ENCODE measurements at regions not wholly inside any gene's neighbourhood (a gene's known extent, or its start where the extent isn't known, plus 50 kb on each side); places are given as distances from the start of the nearest gene placed in this dataset.

DNA sequence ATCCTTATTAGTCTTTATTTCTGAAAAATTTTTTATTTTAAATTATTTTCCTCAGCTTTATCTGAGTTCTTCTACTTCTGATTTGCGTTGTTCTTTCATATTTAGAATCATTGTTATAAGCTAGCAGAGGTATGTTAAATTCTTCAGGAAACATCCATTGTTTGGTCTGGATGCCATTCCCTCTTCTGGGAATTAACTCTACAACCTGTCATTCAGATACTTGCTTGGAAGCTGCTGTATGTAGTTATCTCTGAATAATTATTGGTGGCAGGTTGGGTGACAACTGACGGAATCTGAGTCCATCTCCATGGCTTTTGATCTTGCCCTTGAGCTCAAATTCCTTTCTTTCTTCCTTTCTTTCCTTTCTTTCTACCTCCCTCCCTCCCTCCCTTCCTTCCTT is 61.9 kb downstream of the DDIT4L start:
- H3K4me1 ChIP-seq (ENCODE audit: insufficient read depth, low read length, severe bottlenecking) = no peaks in the 10 kb centered on the region
- H3K4me3 ChIP-seq (ENCODE audit: low read depth, low read length, poor library complexity, severe bottlenecking) = no peak overlapping the region
- TF ChIP-seq EZH2 (IDR thresholded peaks at IDR 0.05; ENCODE audit: borderline replicate concordance, low read length) = no peak
- TF ChIP-seq, protein P1, sequence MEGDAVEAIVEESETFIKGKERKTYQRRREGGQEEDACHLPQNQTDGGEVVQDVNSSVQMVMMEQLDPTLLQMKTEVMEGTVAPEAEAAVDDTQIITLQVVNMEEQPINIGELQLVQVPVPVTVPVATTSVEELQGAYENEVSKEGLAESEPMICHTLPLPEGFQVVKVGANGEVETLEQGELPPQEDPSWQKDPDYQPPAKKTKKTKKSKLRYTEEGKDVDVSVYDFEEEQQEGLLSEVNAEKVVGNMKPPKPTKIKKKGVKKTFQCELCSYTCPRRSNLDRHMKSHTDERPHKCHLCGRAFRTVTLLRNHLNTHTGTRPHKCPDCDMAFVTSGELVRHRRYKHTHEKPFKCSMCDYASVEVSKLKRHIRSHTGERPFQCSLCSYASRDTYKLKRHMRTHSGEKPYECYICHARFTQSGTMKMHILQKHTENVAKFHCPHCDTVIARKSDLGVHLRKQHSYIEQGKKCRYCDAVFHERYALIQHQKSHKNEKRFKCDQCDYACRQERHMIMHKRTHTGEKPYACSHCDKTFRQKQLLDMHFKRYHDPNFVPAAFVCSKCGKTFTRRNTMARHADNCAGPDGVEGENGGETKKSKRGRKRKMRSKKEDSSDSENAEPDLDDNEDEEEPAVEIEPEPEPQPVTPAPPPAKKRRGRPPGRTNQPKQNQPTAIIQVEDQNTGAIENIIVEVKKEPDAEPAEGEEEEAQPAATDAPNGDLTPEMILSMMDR (IDR thresholded peaks at IDR 0.05; ENCODE audit: low read length) = no peak
- H4K20me1 ChIP-seq (ENCODE audit: insufficient read depth, low read length) = no peaks in the 10 kb centered on the region
- H2AFZ ChIP-seq (ENCODE audit: low read length) = no peak overlapping the region
- H3K4me2 ChIP-seq (ENCODE audit: low read length) = no peak overlapping the region
- no peaks in the 10 kb centered on the region for H3F3A ChIP-seq (ENCODE audit: insufficient read depth, low read length)
- H3K36me3 ChIP-seq (ENCODE audit: insufficient read depth, low read length) = no peaks in the 10 kb centered on the region
- no peaks in the 10 kb centered on the region for H3K9me3 ChIP-seq (ENCODE audit: low read length)
- no peak overlapping the region for H3K27ac ChIP-seq (ENCODE audit: low read depth, low read length, poor library complexity, severe bottlenecking)
- no peaks in the 10 kb centered on the region for H3K27me3 ChIP-seq (ENCODE audit: insufficient read depth, low read length)
- H3K9me2 ChIP-seq (ENCODE audit: low read depth, low read length) = no peaks in the 10 kb centered on the region
- H3K9ac ChIP-seq (ENCODE audit: low read length) = no peak overlapping the region
- no peaks in the 10 kb centered on the region for H3K79me2 ChIP-seq (ENCODE audit: insufficient read depth, low read length)

DNA sequence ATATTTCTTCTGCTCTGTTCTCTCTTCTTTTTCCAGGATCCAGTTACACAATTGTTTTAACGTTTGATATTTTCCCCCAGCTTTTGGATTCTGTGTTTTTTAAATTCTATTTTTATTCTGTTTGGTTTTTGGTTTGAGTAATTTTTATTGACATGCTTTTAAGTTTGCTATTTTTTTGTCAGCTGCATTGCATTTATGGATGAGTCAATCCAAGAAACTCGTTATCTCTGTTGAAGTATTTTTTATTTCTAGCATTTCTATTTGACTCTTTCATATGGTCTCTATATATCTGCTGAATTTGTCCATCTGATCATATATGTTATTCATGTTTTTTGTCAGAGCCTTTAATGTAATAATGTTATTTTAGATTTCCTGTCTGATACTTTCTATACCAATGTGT is 65.6 kb downstream of the DDIT4L start:
- Histone ChIP-seq H4K20me1 (ENCODE audit: insufficient read depth, low read length) (no peaks in the 10 kb centered on the region), H3K4me1 (ENCODE audit: insufficient read depth, low read length, severe bottlenecking) (no peaks in the 10 kb centered on the region), H3K27ac (ENCODE audit: low read depth, low read length, poor library complexity, severe bottlenecking) (no peak overlapping the region), H2AFZ (ENCODE audit: low read length) (no peak overlapping the region), H3K9ac (ENCODE audit: low read length) (no peak overlapping the region), H3K9me3 (ENCODE audit: low read length) (no peaks in the 10 kb centered on the region), H3K27me3 (ENCODE audit: insufficient read depth, low read length) (no peaks in the 10 kb centered on the region), H3K4me2 (ENCODE audit: low read length) (no peak overlapping the region), H3K36me3 (ENCODE audit: insufficient read depth, low read length) (no peaks in the 10 kb centered on the region), H3K4me3 (ENCODE audit: low read depth, low read length, poor library complexity, severe bottlenecking) (no peak overlapping the region), H3K79me2 (ENCODE audit: insufficient read depth, low read length) (no peaks in the 10 kb centered on the region), H3K9me2 (ENCODE audit: low read depth, low read length) (no peaks in the 10 kb centered on the region), H3F3A (ENCODE audit: insufficient read depth, low read length) (no peaks in the 10 kb centered on the region)
- TF ChIP-seq, protein P1 (IDR thresholded peaks at IDR 0.05; ENCODE audit: low read length) = no peak
- no peak for TF ChIP-seq EZH2 (IDR thresholded peaks at IDR 0.05; ENCODE audit: borderline replicate concordance, low read length)

DNA sequence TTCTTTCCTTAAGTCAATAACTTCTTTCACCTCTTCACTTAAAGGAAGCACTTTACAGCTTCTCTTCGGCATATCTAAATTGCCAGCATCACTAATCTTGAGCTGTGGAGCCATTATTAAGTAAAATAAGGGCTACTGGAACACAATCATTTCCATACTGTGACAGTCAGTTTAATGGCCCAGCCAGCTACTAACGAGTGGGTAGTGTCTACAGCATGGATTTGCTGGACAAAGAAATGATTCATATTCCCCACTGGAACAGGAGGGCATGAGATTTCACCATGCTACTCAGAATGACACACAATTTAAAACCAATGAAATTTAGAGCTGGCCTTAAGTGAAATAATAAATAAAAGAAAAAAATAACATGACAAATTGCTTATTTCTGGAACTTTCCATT is 72.1 kb downstream of the DDIT4L start:
- no peaks in the 10 kb centered on the region for H3K36me3 ChIP-seq (ENCODE audit: insufficient read depth, low read length)
- H3K27ac ChIP-seq (ENCODE audit: low read depth, low read length, poor library complexity, severe bottlenecking) = no peak overlapping the region
- H3K4me1 ChIP-seq (ENCODE audit: insufficient read depth, low read length, severe bottlenecking) = no peaks in the 10 kb centered on the region
- no peaks in the 10 kb centered on the region for H3K27me3 ChIP-seq (ENCODE audit: insufficient read depth, low read length)
- H3K9ac ChIP-seq (ENCODE audit: low read length) = no peak overlapping the region
- TF ChIP-seq, protein P1 (IDR thresholded peaks at IDR 0.05; ENCODE audit: low read length) = no peak
- TF ChIP-seq EZH2 (IDR thresholded peaks at IDR 0.05; ENCODE audit: borderline replicate concordance, low read length) = no peak
- H4K20me1 ChIP-seq (ENCODE audit: insufficient read depth, low read length) = no peaks in the 10 kb centered on the region
- no peaks in the 10 kb centered on the region for H3K9me3 ChIP-seq (ENCODE audit: low read length)
- H2AFZ ChIP-seq (ENCODE audit: low read length) = no peak overlapping the region
- H3K4me3 ChIP-seq (ENCODE audit: low read depth, low read length, poor library complexity, severe bottlenecking) = no peak overlapping the region
- H3K79me2 ChIP-seq (ENCODE audit: insufficient read depth, low read length) = no peaks in the 10 kb centered on the region
- H3K9me2 ChIP-seq (ENCODE audit: low read depth, low read length) = no peaks in the 10 kb centered on the region
- no peaks in the 10 kb centered on the region for H3F3A ChIP-seq (ENCODE audit: insufficient read depth, low read length)
- no peak overlapping the region for H3K4me2 ChIP-seq (ENCODE audit: low read length)
